ENCODE measurements at regions not wholly inside any gene's neighbourhood (a gene's known extent, or its start where the extent isn't known, plus 50 kb on each side); places are given as distances from the start of the nearest gene placed in this dataset.

- no peak for DNase-seq
These were observed 696.7 kb downstream of the SQOR start for GRCh38 chr15:46331546-46331945.

DNA sequence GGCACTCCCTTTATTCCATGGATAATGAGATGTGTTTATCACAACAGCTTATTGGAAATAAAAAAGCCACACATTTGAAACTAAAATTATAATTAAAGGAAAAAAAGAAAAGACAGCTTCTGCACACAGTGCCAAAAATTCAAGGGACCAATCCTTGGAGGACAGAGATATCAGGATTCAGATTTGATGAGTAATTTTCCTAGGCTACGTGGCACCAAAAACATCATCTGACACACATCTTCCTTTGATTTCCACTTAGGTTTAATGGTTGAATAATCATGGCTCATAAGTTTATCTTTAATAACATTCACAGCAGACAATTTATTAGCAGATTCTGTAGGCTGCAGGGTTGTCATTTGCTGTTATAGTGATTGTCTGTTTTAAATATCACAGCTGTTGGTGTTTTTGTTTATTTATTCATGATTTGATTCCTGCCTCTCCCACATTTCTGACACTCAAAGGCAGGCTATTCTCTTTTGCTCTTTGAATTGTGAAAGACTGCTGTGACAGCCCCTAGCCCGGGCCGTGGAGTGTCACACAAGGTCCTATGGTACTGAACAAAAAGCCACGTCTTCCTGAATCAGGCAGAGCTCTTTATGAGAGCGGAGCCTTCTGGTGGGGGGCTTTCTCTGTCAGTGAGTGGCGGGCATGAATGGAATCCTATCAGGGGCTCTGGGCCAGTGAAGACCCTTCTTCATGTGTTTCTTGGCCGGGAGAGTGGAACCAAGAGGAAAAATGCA, 708.5 kb downstream of the SQOR start:
- no peak for DNase-seq

GRCh38 chr15:46344115-46344724, 709.4 kb downstream of the SQOR start:
- DNase-seq, result no peak

DNA sequence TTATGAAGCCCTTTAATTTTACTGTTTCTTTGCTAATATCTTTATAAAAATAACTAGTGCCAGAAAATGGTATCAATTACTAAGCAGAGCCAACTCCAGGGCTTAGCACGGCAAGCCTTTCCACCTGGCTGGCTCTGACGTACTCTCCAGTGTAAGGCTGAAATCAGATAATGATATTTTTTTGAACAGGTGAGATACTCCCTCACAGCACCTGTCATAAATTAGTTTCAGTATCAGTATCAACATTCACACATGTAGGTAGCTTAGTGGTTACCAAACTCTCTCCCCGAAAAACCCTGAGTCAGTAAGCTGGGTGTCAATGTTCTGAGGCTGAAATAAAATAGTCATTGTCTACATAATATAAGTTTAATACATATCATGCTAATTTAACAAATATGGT, 710.1 kb downstream of the SQOR start:
- DNase-seq, result no peak

DNA sequence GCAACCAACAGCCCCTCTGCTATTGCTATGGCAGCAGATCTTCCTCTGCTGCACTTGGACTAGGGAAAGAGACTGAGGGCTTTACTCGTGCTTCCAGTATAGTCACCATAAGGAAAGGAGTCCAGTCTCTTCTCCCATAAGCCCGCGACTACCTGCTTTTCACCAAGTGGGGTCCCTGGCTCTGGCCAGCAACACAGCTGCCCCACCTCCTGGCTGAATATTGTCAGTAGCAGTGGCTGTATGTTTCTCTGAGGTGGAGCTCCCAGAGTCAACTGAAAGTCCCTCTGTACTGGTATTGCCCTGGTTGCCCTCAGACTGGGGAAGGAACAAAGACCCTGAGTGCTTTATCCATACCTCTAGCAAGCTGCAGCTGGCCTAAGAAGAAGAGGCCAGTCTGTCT, 719.6 kb downstream of the SQOR start:
- no peak for DNase-seq

DNA sequence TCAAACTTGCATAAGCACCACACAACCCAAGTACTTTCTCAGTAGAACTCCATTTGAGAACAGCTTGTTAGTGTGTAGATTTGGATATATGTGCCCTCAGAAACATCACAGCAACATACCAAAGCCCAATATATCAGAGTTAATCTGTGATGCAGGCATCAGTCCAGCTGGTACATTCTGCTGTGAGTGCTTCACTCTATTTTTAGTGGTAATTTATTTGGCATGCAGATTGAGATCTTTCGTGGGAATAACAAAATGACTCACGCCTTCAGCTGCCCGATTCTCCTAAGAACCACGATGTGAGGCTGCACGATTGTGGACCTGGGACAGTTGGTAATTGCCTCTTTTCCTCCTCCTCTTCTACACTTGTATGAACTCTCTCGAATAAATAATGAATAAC, 730.7 kb downstream of the SQOR start:
- DNase-seq, result no peak

GRCh38 chr15:46366360-46367007, 731.7 kb downstream of the SQOR start:
- no peak for DNase-seq

DNA sequence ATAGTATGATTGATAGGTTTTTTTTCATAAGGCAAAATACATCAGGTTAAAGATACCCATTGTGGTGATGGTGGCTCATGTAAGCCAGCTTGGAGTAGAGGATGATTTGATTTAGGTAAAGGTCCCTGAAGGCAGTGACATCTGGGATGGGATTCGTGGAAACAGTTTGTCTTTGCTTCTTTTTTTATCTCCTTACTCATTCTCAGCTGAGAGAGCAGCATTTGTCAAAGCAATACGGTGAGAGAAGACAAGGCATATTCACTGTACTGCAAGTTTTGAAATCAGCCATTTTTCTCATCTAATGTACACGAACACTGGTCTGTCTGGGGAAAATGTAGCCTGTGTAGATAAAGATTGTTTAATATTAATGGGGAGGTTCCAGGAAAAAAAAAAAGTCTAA, 749.1 kb downstream of the SQOR start:
- no peak for DNase-seq

GRCh38 chr15:46386356-46386755, 751.5 kb downstream of the SQOR start:
- DNase-seq, result no peak

DNA sequence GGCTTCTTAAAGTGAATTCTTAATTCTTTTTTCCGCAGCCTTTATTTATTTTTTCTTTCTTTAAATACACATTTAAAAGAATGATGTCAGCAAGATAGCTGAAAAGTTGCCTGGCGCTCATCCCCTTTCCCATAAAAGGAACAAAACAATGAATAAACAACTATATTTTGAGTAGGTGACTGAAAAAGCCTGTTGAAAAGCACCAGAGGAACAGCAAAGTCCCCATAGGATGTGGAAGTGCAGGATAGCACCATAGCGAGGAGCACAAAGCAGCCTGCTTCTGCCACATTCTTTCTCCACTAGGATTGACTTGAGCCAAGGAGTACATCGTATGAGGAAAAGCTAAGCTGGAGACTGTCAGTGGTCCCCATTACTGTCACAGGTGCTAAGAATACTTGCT, 754.9 kb downstream of the SQOR start:
- DNase-seq, result no peak

DNA sequence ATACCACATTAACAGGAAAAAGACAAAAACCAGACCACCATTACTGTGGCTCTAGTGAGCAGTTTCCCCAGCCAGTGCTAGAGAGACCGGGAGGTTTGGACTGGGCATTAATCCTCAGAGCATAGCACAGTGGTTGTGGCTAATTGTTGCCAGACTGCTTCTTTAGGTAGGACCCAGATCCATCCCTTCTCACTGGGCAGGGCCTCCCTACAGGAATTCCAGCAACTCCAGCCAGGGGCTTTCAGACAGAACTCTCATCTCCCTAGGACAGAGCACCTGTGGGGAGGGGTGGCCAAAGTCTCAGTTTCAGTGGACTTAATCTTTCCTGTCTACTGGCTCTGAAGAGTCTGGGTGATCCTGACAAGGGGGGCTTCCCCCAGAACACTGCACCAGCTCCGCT, 759.6 kb downstream of the SQOR start:
- no peak for DNase-seq

- no peak for DNase-seq
These were observed 773.5 kb downstream of the SQOR start for GRCh38 chr15:46408312-46408711.

DNA sequence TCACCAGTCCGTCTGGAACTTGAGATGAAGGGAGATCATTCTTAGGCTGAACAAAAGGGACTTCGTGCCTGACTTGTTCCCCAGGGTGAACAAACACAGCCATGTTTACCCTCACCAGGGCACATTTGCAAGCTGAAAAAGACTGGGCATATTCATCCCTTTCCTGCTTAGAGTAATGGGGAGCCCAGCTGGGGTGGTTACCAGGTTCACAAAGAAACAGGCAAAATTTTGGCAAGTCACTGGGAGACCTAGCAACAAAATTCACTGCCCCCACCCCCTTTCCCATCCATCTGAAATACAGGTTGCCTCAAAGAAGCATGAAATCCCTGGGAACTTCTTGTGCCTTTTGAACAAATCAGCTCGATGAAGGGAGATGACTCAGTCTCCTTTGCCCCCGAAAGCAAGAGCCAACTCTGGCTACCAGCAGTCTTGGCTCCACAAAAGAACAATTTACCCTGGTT, 775.0 kb downstream of the SQOR start:
- DNase-seq, result no peak

GRCh38 chr15:46410705-46411104, 775.9 kb downstream of the SQOR start:
- DNase-seq, result no peak

- no peak for DNase-seq
These were observed 777.1 kb downstream of the SQOR start for GRCh38 chr15:46411900-46412299.

- no peak for DNase-seq
These were observed 779.0 kb downstream of the SQOR start for GRCh38 chr15:46413799-46414198.

- DNase-seq, result no peak
These were observed 781.7 kb downstream of the SQOR start for GRCh38 chr15:46416544-46416943.

DNA sequence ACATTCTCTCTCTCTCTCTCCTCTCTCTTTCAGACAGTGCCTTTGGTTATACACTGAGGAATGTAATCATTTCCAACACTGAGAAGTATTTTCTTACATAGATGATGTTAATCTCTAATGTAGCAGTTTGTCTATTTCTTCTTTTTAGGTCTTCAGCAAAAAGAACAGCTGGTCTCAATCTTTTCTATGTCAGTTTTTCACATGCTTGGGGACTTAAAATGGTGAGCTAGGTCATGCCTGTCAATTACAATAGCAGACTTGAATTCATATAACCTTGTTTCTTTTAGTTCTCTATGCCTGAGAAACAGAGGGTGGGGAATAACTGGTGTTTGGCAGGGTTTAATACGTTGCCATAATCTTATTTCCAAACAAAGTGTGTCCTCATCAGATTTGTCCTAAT, 786.2 kb downstream of the SQOR start:
- DNase-seq, result no peak

GRCh38 chr15:46441294-46442062, 806.6 kb downstream of the SQOR start:
- DNase-seq, result no peak

GRCh38 chr15:46442184-46442583, 807.4 kb downstream of the SQOR start:
- DNase-seq, result no peak

DNA sequence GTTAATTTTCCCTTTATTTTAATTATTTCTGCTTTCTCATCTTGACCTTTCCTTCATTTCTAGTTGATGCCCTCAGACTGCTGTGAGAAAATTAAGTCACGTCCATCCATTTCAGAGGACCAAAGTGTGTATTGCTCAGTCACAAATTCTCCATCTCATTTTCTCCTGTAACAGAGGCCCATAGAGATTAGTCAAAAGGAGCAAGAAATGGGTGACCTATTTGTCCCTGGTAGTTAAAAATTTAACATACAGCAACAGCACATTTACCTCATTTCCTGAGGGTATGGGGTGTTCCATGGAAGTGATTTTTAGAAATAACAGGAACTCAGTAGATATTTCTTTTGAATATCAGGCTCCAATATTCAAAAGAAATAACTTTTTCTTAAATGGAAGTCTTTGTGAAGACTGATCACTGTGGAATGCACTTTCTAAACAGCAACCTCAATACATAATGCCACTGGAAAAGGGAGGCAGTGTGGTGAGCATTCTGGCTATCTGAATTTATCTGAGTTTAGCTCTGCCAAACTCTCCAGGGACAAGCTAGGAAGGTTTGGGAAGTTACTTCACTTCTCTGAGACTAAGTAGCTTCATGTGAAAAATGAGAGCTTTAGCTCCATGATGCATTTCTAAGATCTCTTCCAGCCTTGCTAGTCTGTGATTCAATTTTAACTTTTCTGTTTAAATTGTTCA, 808.2 kb downstream of the SQOR start:
- no peak for DNase-seq

- no peak for DNase-seq
These were observed 815.4 kb downstream of the SQOR start for GRCh38 chr15:46450112-46450809.
